Neural progenitor cell (in vitro differentiated cells): ENCODE measurements at regions not wholly inside any gene's neighbourhood (a gene's known extent, or its start where the extent isn't known, plus 50 kb on each side); places are given as distances from the start of the nearest gene placed in this dataset.

Experiments used
- CTCF ChIP-seq: fragments of 200-600 bp; sonication (generic); IDR thresholded peaks from 2 replicates; pipeline ENCODE4 v1.5.1; 2017; ENCODE audit warnings: antibody characterized with exemption, mild to moderate bottlenecking
- EZH2 ChIP-seq: fragments of 200-600 bp; sonication (generic); IDR thresholded peaks from 2 replicates; pipeline ENCODE4 v1.6.1; 2017; ENCODE audit warnings: antibody characterized with exemption, mild to moderate bottlenecking, moderate library complexity

DNA sequence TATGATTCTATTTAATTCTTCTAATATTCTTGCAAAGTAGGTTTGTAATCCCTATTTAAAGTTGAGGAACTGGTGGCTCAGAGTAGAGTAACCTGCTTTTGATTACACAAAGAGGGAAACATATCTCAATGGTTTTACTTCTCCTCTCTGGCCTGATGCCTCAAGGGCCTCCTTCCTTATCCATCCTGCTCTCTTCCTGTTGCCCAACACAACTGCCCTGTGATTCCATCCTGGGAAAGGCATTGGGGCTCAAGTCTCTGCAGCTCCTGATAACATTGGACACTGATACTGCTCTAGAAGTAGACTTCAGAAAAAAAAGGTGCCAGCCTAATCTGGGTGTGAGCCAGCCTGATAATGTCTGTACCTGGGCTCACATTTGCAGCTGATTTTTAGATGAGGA, 75.8 kb downstream of the RDH14 start:
- no peak for TF ChIP-seq EZH2
- no peak for TF ChIP-seq CTCF
